HG03575 (cell line): ENCODE measurements at regions not wholly inside any gene's neighbourhood (a gene's known extent, or its start where the extent isn't known, plus 50 kb on each side); places are given as distances from the start of the nearest gene placed in this dataset.
"Not testable (repeated sequence)": the region's sequence is repeated elsewhere in the genome, so short reads cannot be mapped to it uniquely, and the experiment has no call there.

Experiments
- ATAC-seq: cut with Tn5 transposase; IDR thresholded peaks from one replicate; pipeline ENCODE4 v1.9.1; 2021; ENCODE audit not compliant: unreplicated experiment, insufficient number of reproducible peaks, low FRiP score; ENCODE audit errors: extremely low read depth

DNA sequence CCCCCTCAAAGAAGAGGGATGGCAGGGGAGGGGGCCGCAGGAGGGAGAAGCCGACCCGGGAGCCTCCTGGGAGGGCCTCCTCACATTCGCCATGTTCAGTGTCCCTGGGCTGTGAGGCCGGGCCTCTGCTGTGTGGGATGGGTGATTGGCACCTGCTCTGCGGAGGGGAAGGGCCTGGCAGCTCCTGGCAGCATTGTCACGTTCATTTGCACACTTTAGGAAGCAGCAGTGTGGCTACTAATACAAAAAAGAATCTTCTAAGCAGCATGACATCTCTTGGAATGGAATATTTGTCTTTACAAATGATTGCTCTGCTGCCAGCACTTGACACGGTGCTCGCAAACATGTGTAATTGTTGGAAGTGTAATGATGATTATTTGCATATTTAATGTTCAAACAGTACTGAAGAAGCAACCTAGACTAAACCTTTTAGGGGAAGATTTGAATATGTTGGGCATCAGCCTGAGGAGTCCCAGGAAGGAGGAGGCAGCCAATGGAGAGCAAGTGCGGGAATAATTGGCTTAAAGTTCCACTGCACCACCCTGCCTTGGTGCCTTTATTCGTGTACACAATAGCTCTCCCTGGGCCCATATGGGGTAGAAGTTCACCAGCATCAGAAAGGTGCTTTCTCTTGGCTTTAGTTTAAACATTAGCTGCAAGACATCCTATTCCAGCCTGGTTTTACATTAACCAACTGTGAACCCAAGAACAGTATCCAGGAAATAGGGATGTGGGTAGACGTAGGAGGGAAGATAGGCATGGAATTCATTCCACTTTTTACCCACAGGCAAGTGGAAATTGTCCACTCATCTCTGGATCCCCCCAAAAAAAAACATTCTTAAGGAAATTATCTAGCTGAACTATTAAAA, 404.9 kb downstream of the TMEM182 start:
- no peak for ATAC-seq

DNA sequence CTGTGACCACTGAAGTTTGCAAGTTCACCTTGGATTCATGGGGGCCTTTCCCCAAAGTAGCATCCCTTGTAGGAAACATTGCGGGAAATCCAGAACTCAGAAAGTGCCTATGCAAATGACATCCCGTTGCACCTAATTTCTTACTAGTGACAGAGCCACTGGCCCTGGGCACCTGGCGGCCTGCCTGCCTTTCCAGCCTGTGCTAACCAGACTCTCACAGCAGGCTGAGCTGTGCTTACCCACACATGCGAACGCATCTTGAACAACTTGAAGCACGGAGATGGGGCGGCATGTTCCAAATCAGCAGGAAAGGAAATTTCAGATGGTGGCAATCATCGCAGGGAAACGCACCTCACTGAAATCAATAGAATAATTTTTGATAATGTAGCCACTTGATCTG, 405.8 kb downstream of the TMEM182 start:
- ATAC-seq, result no peak

DNA sequence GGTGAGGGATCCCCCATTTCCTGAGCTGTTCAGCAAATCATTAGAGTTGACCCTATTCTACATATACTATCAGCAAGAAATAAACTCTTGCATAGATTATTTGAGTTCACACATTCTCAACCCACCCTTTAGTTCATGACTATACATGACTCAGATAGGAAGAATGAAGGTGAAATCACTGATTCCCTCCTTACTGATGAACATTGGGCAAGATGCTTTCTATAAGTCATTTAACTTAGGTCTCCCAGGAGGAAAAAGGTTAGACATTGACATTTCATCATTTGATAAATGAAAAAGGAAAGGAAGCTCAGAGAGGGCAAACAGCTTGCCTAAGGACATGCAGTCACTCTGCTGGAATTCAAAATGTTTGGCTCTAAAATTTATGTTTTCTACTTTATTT, 408.0 kb downstream of the TMEM182 start:
- ATAC-seq, result no peak

DNA sequence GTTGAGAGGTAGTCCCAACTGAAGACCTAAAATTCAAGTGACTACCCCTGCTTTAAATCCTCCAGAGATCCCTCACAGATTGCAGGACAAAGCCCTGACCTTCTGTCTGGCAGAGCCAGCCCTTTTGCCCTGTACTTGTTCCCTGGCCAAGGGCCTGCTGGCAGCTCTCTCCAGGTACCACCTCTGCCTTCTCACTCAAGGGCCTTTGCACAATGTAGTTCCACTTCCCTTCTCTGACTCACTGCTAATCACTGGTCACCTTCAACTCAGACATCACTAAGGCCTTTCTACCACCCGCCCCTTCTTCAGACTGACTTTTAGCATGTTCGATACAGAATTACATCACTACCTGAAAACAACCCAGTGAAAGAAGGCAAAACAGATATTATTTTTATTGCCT, 411.0 kb downstream of the TMEM182 start:
- no peak for ATAC-seq

DNA sequence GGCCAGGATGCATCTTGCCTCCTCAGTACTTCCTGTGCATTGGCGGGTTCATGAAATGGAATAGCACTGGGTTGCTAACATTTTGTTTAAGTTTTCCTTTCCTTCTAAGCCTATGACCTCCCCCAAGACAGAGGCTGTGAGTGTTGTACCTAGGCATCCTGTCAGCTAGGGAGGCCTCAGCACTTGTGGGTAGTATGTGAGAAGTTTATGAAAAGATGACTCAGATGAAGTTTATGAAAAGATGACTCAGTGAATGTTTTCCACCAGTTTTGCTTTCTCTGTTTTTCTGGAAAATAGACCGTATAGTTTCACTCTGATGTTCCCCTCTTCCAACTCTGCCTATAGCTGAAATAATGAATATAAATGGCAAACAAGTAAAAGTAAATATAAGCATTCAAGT, 412.9 kb downstream of the TMEM182 start:
- no peak for ATAC-seq

DNA sequence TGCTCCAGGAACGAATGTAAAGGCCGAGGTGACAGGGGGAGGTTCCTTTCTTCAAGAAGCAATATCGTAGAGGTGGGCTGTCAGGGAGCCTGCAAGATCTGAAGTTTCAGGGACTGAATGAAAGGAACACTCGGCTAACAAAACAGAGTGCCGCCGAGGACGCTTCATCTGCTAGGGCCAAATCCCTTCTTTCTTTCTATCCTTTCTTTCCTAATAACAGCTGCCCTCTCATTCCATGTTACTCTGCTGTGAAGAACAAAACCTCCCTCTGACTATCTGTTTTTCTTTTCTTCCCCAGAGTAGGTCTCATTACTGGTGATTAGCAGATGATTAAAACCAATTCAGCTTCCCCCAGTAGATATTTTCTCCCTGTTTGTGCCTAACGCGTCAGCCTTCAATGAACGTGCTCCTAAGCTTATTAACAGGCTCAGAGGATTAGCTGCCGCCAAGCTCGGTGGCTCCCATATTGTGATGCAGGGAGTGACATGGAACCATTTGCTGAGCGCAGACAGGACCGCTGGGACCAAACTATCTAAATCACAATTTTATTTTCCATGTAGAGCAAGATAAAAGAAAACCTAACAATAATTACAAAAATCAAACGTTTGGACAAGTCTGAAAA, 414.6 kb downstream of the TMEM182 start:
- ATAC-seq, result no peak

DNA sequence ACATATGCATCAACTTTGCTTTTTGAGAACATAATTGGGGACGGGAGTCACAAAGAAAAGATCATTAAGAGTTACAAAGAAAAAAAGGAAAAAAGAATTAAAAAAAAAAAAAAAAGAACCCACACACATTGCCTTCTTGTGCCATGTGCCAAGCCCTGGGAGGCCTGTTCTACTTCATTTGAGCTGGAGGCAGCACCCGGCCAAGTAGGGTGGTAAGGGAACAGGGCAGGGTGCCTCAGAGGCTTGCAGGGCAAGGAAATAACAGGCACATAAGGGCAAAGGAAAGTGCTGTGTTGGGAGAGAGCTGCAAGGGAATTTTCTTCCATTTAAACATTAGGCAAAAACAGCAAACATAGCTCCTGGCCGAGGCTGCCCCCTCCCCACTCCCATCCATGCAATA, 418.0 kb downstream of the TMEM182 start:
- ATAC-seq, result no peak

DNA sequence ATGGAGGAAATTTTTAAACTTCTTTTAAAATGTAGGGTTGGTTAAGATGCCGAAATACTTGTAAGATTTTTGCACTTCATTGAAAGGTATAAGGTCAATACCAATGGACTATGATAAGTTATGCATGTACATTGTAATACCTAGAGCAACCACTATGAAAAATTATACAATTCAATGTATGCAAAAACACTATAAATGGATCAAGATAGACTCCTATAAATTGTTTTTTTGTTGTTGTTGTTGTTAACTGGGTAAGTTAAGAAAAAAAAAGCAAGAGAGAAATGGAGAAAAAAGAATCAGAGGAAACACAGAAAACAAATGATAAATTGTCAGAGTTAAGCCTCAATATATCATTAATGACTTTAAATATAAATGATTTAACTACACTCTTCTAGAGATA, 421.2 kb downstream of the TMEM182 start:
- no peak for ATAC-seq

DNA sequence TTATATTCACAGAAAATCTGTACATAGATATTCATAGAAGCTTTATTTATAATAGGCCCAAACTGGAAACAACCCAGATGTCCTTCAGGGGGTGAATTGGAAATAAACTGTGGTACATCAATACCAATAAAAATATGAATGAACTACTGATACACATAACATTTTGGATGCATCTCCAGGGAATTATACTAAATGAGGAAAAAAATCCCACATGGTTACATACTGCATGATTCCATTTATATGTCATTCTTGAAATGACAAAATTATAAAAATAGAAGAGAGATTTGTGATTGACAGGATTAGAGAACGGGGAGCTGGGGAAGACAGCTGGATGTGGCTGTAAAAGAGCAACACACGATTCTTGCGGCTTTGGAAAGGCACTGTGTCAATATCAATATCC, 435.0 kb downstream of the TMEM182 start:
- ATAC-seq, result no peak

DNA sequence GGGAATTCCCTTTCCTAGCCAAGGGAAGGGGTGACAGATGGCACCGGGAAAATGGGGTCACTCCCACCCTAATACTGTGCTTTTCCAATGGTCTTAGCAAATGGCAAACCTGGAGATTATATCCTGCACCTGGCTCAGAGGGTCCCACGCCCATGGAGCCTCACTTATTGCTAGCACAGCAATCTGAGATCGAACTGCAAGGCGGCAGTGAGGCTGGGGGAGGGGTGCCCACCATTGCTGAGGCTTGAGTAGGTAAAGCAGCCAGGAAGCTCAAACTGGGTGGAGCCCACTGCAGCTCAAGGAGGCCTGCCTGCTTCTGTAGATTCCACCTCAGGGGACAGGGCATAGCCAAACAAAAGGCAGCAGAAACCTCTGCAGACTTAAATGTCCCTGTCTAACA, 438.9 kb downstream of the TMEM182 start:
- ATAC-seq, result not testable (repeated sequence)

DNA sequence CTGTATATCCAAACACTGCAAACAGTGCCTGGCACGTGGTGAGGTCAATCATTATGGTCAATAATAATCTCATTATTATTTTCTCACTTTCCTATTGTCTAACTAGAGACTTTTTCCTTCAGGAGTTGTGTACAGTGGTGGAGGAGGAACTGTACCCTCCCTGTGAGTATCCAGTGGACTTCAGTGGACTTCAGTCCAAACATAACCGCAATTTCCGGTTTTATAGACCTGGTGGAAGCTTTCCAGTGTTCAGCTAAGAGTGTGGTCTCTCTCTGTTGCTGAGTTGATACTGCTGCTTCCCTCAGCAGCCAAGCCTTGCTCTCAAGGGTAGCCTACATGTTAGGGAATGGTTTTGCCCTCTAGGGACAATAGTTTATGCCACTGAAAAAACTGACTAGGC, 447.1 kb downstream of the TMEM182 start:
- no peak for ATAC-seq

DNA sequence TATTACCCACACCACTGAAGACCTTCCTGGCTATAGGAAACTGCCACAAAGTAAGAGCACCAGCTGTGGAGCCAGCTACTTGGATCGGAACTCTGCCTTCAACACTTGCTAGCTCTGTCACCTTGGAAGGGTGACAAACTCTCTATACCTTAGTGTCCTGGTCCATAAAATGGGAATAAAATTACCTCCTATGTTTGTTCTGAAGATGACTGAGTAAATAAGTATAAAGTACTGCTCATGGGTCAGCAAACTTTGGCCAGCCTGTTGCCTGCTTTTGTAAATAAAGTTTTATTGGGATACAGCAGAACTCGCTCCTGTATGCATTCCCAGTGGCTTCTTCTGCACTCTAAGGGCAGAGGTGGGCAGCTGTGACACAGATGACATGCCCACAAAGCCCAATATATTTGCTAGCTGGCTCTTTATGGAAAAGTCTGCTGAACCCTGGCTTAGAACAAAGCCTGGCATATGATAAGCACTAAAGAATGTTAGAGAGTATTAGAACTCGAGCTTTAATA, 451.3 kb downstream of the TMEM182 start:
- no peak for ATAC-seq

DNA sequence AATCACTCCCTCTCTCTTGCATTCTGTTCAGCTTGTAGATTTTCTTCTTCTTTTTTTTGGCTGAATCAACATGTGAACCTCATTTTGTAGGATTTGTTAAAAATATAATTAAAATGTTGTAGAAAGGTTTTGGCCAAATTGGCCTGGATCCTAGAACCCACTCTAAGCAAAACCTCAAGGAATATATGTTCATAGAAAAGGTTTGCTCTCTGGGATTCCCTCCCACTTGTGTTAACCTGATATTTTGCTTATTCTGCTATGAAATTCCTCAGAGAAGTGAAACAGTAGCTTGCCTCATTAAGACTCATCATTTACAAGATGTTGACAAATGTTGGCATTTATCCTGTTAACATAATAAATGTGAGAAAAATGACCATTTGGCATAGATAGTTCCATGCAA, 456.7 kb downstream of the TMEM182 start:
- no peak for ATAC-seq

DNA sequence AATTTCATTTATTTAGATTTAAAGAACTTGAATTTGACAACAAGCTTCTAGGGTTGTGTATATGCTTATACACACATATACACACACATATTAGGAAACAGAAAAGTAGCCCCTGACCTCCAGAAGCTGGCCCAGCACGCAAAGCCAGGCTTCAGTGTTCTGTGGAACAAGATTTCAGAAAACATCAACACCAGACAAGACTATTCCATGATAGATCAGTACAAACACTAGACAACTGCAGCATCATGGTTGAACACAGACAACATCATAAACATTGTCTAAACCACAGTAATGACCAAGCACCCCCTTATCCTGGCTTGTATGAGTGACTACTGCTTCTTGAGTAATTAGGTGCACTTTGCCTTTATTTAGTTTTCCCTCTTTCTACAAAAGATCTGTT, 457.6 kb downstream of the TMEM182 start:
- no peak for ATAC-seq

DNA sequence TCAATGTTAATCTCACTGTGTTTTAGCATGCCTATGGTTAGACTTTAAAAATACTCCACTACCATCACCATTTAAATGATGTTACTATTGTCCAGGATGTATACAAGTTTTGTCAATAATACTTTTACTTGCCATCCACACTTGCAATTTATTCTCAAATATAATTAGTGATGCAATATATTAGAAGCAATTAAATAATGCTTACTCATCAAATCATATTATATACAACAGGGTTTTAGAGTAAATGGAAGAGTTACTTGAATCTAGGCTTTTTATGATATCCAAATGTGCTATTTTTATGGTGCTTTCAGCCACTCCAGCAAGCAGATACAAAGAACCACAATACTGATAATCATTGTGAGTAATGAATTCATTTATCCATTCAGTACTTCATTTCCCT, 461.1 kb downstream of the TMEM182 start:
- ATAC-seq, result no peak

DNA sequence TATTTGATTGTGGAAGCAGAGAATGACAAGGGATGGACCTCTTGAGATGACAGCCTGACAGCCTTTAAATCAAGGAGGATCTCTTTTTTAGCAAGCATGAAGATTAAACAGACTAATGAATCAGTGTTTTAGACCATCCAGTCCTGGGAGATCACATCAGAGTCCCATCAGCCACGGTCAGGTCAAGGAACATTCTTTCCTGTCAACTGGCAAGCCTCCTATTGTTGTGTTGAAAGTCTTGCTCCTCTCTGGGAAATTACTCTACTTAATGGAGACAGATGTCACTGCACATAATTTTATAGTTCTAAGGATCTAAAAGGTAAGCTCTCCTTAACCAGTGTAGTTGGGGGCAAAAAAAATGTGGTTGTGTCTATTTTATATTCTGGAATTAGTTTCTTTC, 469.0 kb downstream of the TMEM182 start:
- ATAC-seq, result no peak

DNA sequence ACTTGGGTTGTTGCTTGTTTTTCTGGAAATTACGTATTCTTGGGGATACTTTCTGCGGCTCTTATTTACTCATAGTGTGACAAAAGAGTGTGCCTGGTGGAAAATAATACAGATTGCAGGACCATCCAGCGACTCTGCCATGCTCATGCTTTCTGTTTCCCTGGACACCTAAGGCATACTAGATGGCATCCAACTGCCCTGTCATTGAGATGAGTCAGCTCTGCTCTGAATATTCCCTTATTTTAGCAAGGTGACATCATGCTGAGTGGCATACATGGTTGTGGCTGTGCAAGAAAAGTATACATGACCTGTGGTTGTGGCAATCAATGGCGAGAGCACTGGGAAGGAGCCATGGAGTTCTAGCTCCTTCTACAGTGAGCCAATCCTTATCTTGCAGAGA, 471.0 kb downstream of the TMEM182 start:
- ATAC-seq, result no peak

DNA sequence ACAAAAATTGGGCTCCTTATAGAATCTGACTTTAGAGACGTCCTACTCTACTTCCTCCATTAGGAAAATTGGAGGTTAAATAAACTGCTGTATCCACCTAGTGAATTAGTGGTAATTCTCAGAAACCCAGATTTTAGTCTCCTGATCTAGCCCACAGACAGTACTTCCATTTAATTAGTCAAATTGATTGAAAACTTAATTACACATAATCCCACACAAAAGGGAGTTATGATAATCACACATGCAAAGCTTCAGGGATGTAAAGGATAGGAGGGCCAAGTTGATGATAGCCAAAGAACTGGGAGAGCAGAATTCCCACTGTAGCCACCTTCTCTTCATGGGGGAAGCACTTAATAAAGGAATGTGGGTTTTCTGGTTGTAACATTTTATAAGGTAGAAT, 471.9 kb downstream of the TMEM182 start:
- no peak for ATAC-seq

DNA sequence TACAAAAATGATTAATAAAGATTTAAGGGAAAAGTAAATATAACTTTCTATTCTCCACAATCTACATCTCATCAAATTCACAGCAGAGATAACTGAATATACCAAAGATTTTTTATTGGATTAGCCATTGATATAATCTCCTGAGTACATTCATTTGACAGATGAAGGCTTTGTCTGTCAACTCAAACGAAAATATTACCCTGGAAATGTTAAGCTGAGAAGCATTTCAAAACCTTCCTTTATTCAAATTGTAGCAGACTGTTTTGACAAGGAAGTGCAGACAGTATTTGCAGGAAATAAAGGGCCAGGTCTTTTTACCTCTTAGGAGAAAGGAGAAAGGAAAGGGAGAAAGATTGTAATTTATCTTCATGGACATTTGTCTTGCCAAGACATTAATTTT, 473.5 kb downstream of the TMEM182 start:
- ATAC-seq, result no peak

DNA sequence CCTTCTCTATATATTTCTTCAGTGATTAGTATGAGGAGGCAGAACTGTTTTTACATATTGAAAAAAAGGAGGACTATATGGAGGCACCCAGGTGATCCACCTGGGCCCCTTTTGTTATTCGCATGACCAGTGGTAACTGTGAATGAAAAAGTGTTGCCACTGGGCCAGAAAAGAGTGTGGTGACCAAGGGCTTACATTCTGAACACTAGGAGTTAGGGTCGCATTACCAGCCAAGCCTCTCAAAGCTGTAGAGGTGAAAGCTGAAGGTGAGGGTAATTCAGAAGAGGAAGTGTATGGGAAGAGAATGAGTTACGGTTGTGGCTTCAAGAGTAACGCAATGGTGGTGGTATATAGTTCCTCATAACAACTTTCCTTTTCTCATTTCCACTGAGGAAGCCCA, 487.6 kb downstream of the TMEM182 start:
- no peak for ATAC-seq
